HG03135 (cell line): ENCODE measurements at regions not wholly inside any gene's neighbourhood (a gene's known extent, or its start where the extent isn't known, plus 50 kb on each side); places are given as distances from the start of the nearest gene placed in this dataset.

Experiments used
- ATAC-seq: cut with Tn5 transposase; IDR thresholded peaks from one replicate; pipeline ENCODE4 v1.9.1; 2021; ENCODE audit warnings: mild to moderate bottlenecking, moderate library complexity; ENCODE audit not compliant: unreplicated experiment

DNA sequence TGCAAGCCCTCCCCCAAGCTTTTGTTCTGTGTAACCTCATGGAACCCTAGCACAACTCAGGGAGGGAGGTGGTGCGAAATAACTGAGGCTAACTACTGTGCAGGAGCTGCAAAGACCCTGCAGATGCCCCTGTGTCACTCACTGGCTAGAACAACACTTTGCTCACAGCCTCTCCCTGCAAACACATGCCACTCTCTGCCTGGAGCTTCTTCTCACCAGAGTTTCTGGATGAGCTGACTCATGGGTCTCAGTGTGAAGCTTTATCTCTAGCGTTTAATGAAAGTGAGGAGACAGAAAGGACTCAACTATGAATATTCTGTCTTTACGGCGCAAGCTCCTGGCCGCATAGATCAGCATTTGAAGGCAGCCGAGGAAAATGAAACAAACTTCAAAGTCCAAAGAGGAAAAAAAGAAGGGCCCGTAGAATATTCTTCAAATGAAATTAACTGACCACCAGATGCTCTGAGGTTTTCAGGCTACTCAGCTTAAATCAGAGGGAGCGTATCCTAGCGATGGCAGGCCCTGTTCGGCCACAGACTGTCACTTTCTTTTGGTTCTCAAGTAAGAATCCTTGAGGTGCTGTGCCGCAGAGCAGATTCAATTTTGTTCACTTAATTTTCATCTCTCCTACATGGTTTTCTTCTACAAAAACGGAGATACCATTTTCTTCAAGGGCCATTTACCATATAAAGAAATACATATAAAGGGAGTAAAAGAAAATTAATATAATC is 77.7 kb upstream of the TAS2R1 start:
- ATAC-seq, result no peak

- no peak for ATAC-seq
These were observed 69.5 kb upstream of the TAS2R1 start for GRCh38 chr5:9699681-9700080.

DNA sequence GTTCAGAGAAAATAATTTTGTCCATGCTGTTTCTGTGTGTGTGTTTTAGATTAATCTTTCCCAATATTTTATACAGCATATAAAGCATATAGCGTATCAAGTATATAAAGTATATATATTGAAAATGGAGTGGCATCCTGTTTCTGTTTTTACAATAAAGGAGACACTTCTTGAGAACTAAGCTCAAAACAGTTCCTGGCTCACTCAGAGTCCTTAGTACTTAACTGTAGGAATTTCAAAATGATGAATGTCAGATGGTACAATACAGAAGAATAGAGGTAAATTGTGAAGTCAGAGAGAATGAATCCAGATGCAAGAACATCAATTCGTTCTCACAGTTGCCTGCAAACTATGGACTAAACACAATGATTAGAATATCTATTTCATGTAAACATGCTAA is 68.7 kb upstream of the TAS2R1 start:
- ATAC-seq, result no peak

- ATAC-seq, result no peak
These were observed 68.1 kb upstream of the TAS2R1 start for GRCh38 chr5:9698125-9698826.

DNA sequence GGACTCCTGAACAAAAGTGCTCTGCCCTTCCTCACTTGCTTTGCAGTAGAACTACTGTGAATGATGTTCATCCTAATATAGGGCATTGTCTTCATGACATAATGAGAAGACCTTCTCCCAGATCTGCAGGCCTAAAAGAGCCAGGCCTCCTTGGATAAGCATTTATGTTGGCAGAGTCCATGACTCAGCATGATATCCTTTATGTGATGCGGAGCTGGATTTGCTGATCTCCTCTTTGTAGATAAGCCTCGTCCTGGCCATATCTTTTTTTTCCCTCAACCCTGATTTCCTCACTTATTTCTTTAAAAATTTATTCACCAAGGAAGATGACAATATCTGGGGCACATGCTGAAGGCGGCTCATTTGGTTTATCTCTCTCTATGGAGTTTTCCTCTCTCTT is 62.4 kb upstream of the TAS2R1 start:
- no peak for ATAC-seq

GRCh38 chr5:9691261-9691660 is 61.1 kb upstream of the TAS2R1 start:
- no peak for ATAC-seq

GRCh38 chr5:9690751-9691150 is 60.6 kb upstream of the TAS2R1 start:
- ATAC-seq, result no peak

- no peak for ATAC-seq
These were observed 56.1 kb upstream of the TAS2R1 start for GRCh38 chr5:9686216-9686615.

- ATAC-seq, result no peak
These were observed 51.6 kb upstream of the TAS2R1 start for GRCh38 chr5:9681706-9682105.
